Nephron progenitor cell (in vitro differentiated cells): ENCODE measurements at regions not wholly inside any gene's neighbourhood (a gene's known extent, or its start where the extent isn't known, plus 50 kb on each side); places are given as distances from the start of the nearest gene placed in this dataset.
"Not testable (repeated sequence)": the region's sequence is repeated elsewhere in the genome, so short reads cannot be mapped to it uniquely, and the experiment has no call there.

ENCODE experiments used
- DNase-seq: peaks from one replicate; pipeline ENCODE4 v3.0.0; 2021
- H3K27ac Mint-ChIP-seq: 2 replicates; pipeline ENCODE4 v1.8.0; 2021; ENCODE audit warnings: mild to moderate bottlenecking, moderate library complexity, mixed read lengths
- H3K27me3 Mint-ChIP-seq: 2 replicates; pipeline ENCODE4 v1.8.0; 2021; ENCODE audit warnings: mild to moderate bottlenecking, low read depth, mixed read lengths; ENCODE audit not compliant: poor library complexity
- H3K36me3 Mint-ChIP-seq: 2 replicates; pipeline ENCODE4 v1.8.0; 2021; ENCODE audit warnings: low read depth, mixed read lengths
- H3K4me1 Mint-ChIP-seq: 2 replicates; pipeline ENCODE4 v1.8.0; 2021; ENCODE audit warnings: mixed read lengths
- H3K4me3 Mint-ChIP-seq: 2 replicates; pipeline ENCODE4 v1.8.0; 2021; ENCODE audit warnings: mild to moderate bottlenecking, moderate library complexity, mixed read lengths
- H3K9me3 Mint-ChIP-seq: 2 replicates; pipeline ENCODE4 v1.8.0; 2021; ENCODE audit warnings: mild to moderate bottlenecking, moderate library complexity, mixed read lengths
- CTCF ChIP-seq: fragments of 200-600 bp; sonication (generic); IDR thresholded peaks from 2 replicates; pipeline ENCODE4 v1.5.0; 2021; ENCODE audit warnings: antibody characterized with exemption

- H3K9me3 Mint-ChIP-seq: peaks cover 5% of the 10 kb centered on the region
- no peak overlapping the region for H3K27ac Mint-ChIP-seq
- H3K4me1 Mint-ChIP-seq: no peaks in the 10 kb centered on the region
- H3K4me3 Mint-ChIP-seq: no peak overlapping the region
- DNase-seq: no peak
- TF ChIP-seq CTCF: no peak
- H3K27me3 Mint-ChIP-seq: no peaks in the 10 kb centered on the region
- no peaks in the 10 kb centered on the region for H3K36me3 Mint-ChIP-seq
These were observed 1343.6 kb upstream of the CITED2 start for GRCh38 chr6:140718021-140718420.

GRCh38 chr6:140713495-140713894, 1339.0 kb upstream of the CITED2 start:
- no peak for DNase-seq
- Mint-ChIP-seq H3K4me1 (no peaks in the 10 kb centered on the region), H3K4me3 (no peak overlapping the region), H3K36me3 (no peaks in the 10 kb centered on the region), H3K27me3 (no peaks in the 10 kb centered on the region), H3K9me3 (peaks cover 5% of the 10 kb centered on the region), H3K27ac (no peak overlapping the region)
- TF ChIP-seq CTCF: no peak

- H3K36me3 Mint-ChIP-seq: no peaks in the 10 kb centered on the region
- H3K27ac Mint-ChIP-seq: no peak overlapping the region
- no peak overlapping the region for H3K4me3 Mint-ChIP-seq
- H3K9me3 Mint-ChIP-seq: no peaks in the 10 kb centered on the region
- no peak for DNase-seq
- H3K4me1 Mint-ChIP-seq: no peaks in the 10 kb centered on the region
- no peaks in the 10 kb centered on the region for H3K27me3 Mint-ChIP-seq
- TF ChIP-seq CTCF: no peak
These were observed 1336.7 kb upstream of the CITED2 start for GRCh38 chr6:140711019-140711613.

- Mint-ChIP-seq H3K36me3 (no peaks in the 10 kb centered on the region), H3K9me3 (peaks cover 3% of the 10 kb centered on the region), H3K4me1 (no peaks in the 10 kb centered on the region), H3K27me3 (no peaks in the 10 kb centered on the region), H3K4me3 (no peak overlapping the region), H3K27ac (no peak overlapping the region)
- no peak for TF ChIP-seq CTCF
- no peak for DNase-seq
These were observed 1334.0 kb upstream of the CITED2 start for GRCh38 chr6:140708441-140708840.

GRCh38 chr6:140704008-140704407, 1329.6 kb upstream of the CITED2 start:
- H3K4me3 Mint-ChIP-seq, DNase-seq, H3K27me3 Mint-ChIP-seq, H3K36me3 Mint-ChIP-seq, H3K27ac Mint-ChIP-seq, H3K4me1 Mint-ChIP-seq: not testable (repeated sequence)
- H3K9me3 Mint-ChIP-seq: peaks cover 12% of the 10 kb centered on the region

- Mint-ChIP-seq H3K36me3 (no peaks in the 10 kb centered on the region), H3K4me3 (no peak overlapping the region), H3K27ac (no peak overlapping the region), H3K4me1 (no peaks in the 10 kb centered on the region), H3K27me3 (peaks cover 4% of the 10 kb centered on the region), H3K9me3 (peaks cover 11% of the 10 kb centered on the region)
- no peak for TF ChIP-seq CTCF
- no peak for DNase-seq
These were observed 1323.1 kb upstream of the CITED2 start for GRCh38 chr6:140697585-140697984.
